HuH-7 (cell line): ENCODE measurements at regions not wholly inside any gene's neighbourhood (a gene's known extent, or its start where the extent isn't known, plus 50 kb on each side); places are given as distances from the start of the nearest gene placed in this dataset.

Source experiments
- DNase-seq: peaks from one replicate; pipeline ENCODE4 v3.0.0; 2011; ENCODE audit warnings: low spot score

- no peak for DNase-seq
Observed at GRCh38 chr20:7257099-7257498, 489.6 kb downstream of the BMP2 start.

GRCh38 chr20:7257692-7258466 is 490.4 kb downstream of the BMP2 start:
- no peak for DNase-seq

- no peak for DNase-seq
Observed at GRCh38 chr20:7262803-7263202, 495.3 kb downstream of the BMP2 start.

DNA sequence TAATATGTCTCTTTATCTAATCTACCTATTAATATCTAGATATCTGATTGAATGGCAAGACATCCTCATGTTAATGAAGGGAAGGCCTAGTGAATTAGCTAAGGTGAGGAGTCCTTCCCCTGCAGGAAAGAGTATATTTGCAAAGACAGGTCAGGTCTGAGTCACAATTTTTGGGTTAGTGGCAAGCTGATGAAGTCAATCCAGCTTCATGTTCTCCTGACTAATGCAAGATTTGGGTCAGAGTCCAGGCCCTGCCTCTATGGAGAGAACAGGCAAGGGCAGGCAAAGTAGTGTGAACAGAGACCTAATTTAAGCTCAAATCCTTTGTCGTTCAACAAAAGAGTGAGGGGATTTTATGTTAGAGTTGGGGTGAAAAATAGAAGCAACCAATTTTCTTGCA is 496.7 kb downstream of the BMP2 start:
- DNase-seq = no peak

DNA sequence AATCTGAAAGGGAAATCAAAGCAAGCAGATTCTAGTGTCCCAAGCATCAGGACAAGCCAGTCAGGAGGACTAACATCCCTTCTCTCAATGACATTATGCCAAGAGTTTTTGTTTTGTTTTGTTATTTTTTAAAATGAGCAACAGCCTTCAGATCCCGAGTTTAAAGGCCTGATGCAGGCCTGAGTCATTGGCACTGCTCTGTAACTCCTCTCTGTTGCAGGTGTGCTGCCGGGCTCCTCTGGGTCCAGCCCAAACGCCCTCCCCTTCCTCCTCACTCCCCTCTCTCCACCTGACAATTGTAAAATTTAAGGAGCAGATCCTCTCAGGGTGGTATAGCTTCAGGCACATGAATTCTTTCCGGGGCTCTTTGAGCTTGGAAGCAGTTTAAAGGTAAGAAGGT is 502.0 kb downstream of the BMP2 start:
- DNase-seq = no peak

DNA sequence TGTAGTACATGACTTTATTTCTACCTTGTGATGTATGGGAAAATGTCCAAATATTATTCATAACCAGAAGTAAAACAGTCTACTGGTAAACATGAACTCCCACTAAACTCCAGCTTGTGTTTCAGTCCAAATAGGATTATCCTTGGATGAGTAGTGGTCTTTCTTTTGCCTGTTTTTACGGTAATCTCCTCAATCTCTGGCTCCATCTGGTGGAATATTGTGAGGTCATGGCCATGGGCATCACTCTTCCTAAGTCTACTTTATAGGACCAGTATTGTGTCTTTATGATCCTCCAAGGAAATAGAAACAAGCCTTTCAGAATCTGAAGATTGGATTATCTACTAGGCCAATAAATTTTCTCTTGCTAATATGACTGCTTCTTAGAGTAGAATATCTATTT is 505.0 kb downstream of the BMP2 start:
- DNase-seq = peak; percentile 22

- no peak for DNase-seq
Observed at GRCh38 chr20:7274870-7275269, 507.4 kb downstream of the BMP2 start.

DNA sequence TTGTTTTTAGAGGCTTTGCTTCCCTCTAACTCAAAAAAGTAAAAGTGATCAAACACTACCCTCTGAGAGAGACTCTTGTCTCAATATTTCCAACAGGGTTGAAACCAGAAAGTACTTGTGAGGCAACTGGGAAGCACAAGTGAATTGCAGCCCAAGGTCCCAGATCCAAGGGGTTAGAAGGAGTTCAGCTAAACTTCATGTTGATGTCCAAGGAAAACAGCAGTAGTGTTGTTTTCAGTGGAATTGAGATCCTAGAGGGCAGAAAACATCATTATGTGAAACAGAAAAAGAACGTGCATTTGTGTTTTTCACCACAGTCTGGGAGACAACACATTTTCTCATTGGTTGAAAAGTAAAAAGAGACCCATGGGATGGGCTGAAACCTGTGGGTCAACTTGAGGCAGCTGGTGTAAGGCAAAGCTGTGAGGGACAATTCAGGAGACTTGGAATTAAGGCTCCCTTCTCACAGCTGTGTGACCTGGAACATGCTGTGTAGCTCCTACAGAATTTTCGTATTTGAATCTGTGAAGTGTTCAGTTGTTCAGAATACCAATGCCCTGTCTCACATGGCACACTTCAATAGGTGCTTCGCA is 508.3 kb downstream of the BMP2 start:
- no peak for DNase-seq

GRCh38 chr20:7285918-7286556 is 518.6 kb downstream of the BMP2 start:
- peak; percentile 59 for DNase-seq

DNA sequence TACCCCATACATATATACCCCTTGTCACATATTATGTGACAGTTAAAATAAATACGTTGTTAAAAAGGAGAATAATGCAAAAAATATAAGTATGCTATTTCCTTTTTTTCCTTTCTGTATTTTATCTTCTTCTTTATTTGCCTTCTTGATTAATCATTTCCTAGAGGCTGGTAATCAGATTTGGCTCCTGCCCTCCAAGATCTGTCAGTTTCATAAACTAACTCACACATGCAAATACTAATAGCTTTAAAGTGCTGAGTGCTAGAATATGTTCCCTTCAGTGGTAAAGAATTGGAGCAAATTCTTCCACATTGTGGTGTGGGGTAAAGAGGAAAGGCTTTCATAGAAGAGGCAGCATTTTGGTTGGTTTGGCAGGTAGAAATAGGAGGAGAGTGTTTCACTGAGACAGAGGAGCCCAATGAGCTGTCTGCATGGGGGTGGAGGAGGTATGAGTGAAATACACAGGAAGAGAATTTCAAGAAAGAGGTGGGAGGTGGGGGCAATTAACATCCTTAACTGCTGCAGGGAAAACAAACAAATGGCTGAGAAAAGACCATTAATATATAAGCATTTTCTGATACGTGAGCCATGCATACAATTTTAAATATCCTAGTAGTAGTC is 523.9 kb downstream of the BMP2 start:
- DNase-seq = no peak

GRCh38 chr20:7291946-7292345 is 524.5 kb downstream of the BMP2 start:
- no peak for DNase-seq

DNA sequence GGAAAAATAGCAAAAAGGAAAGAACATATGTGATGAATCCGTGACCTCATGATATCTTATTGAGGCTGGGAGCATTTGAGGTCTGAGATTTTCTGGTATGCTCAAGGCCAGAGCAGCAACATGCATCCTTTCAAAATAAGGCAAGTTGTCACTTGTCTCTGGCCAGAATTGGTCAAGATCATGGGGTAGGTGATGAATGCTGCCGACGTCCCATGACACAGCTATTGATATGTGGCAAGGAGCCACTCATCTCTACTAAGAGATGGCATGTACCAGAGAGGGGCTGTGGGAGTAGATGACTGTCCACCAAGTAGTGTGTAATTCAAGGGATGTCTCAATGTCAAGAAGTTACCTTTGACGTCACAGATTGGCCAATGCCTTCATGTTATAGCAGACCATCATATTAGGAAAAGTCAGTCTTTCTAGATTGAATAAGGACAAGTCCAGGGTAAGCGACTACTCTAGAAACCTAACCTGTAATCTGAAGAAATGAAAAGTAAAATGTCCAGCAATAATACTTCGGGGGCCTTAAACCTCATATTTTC is 527.4 kb downstream of the BMP2 start:
- DNase-seq = no peak

- DNase-seq = no peak
Observed at GRCh38 chr20:7301807-7302206, 534.3 kb downstream of the BMP2 start.

DNA sequence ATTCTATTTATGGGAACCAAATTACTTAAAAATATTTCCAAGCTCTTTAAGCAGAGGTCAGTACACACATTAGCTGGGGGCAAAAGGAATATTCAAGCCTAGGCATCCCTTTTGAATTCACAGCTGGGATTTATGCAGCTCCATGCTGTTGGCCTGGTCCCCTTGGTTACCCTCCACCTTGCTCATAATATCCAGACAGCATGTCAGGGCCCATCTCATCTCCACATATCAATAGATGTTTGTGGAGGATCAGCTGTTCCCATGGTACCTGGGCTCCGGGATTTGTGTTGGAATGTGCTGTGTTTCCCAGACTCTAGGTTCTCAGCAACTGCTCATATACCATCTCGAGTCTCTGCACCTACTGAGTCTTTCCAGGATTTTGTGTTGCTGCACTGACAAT is 534.8 kb downstream of the BMP2 start:
- no peak for DNase-seq

GRCh38 chr20:7305976-7306375 is 538.5 kb downstream of the BMP2 start:
- DNase-seq = no peak

- DNase-seq = no peak
Observed at GRCh38 chr20:7308163-7308562, 540.7 kb downstream of the BMP2 start.

DNA sequence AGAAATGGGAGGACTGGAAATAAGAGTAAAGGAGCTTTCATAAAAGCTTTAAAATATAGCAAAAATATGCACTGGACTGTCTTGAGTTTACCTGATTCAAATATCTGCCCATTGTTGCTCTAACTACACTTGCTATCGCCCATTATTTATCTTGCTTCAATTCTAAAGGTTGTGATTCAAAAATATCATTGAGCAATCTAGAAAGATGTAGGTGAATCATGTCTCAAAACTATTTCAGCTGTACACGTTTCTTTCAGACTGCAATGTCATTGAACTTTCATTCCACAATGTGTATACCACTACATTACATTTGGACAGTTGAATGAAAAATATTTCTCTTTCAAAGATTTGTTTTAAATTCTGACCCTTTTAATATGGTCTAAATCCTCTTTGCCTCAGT is 545.6 kb downstream of the BMP2 start:
- no peak for DNase-seq

DNA sequence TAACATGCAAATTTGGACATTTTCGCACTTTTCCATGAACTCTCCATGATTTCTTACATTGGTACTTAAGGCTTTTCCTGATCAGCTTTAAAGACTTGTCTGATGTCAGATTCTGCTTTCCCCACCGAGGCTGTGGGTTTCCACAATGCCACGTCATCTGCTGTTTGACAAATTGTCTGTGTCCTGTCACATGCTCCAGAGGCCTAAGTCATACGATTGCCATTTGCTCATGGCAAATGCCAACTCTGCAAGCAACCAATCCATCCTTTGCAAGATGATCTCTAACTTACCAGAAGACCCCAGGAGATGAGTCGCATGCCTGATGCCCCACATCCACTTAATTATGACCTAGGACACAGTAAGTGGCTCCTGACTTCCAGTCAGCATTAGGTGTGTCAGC is 556.5 kb downstream of the BMP2 start:
- DNase-seq = no peak

GRCh38 chr20:7327810-7328209 is 560.3 kb downstream of the BMP2 start:
- DNase-seq = no peak

GRCh38 chr20:7330850-7331249 is 563.4 kb downstream of the BMP2 start:
- no peak for DNase-seq

DNA sequence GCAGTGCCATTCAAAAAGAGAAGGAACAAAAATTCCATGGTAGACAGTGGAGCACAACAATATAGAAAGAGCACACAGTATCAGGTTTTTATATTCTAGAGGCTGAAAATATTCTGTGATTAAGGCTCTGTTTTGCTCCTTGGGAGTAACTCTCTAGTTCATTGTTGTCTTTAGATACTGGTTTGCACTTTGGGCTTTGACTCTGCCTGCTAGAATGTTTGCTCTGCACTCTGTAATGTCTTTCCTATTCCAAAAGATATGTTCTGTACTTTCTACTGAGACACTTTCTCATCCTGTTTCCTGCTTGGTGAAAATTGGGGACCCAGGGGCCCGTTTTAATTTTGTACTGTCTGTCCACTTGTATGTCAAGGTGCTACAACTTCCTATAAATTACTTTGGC is 564.7 kb downstream of the BMP2 start:
- no peak for DNase-seq

DNA sequence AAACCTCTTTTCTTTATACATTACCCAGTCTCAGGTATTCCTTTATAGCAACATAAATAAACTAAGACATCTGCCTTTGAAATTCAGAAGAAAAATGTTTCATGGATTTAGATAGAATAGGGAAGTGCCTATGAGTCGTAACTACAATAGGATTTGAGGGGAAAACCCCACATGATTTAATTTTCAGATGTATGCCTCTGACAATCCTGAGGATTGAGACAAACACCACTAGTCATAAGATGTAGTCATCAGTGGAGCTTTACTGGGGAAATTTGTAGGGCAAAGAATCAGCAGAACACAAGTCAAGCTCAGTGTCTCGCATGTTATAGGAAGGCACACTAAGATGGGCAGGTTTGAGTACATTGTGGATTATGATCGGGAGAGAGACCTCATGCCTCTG is 566.4 kb downstream of the BMP2 start:
- DNase-seq = no peak

GRCh38 chr20:7346026-7346425 is 578.5 kb downstream of the BMP2 start:
- no peak for DNase-seq
